GM06990 (cell line): ENCODE measurements at regions not wholly inside any gene's neighbourhood (a gene's known extent, or its start where the extent isn't known, plus 50 kb on each side); places are given as distances from the start of the nearest gene placed in this dataset.

Experiments
- DNase-seq: peaks from one replicate; pipeline ENCODE4 v3.0.0-alpha.2; 2011; ENCODE audit not compliant: insufficient read length; ENCODE audit errors: extremely low read depth
- H3K27me3 ChIP-seq: replicated peaks from 2 replicates; pipeline ENCODE4 v1.6.0; 2011; ENCODE audit warnings: low read length; ENCODE audit not compliant: control insufficient read depth, insufficient read depth
- H3K36me3 ChIP-seq: 2 replicates; pipeline ENCODE4 v1.5.1; 2011; ENCODE audit warnings: low read length; ENCODE audit not compliant: control insufficient read depth, insufficient read depth
- H3K4me3 ChIP-seq: replicated peaks from 2 replicates; pipeline ENCODE4 v1.5.1; 2011; ENCODE audit warnings: low read depth, mild to moderate bottlenecking, control low read depth, low read length
- TF ChIP-seq, protein P1 (sequence below): IDR thresholded peaks from 2 replicates; pipeline ENCODE4 v1.5.1; 2011; ENCODE audit warnings: low read length, control low read depth, mild to moderate bottlenecking, inconsistent platforms; ENCODE audit not compliant: insufficient read depth, poor library complexity, severe bottlenecking

DNA sequence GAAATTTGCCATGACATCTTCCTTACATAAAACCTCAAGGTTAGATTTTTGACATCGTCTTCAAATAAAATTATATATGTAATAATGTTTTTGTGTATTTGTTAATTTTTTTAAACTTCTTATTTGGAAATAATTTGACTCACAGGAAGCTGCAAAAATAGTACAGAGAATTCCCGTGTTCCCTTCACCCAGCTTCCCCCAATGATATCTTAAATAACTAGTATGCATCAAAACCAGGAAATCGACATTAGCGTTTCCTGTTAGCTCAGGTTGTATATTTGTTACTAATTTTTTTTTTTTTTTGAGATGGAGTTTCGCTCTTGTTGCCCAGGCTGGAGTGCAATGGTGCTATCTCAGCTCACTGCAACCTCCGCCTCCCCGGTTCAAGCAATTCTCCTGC is 86.3 kb upstream of the SPRY4 start:
- H3K36me3 ChIP-seq: no peaks in the 10 kb centered on the region
- H3K4me3 ChIP-seq: no peak overlapping the region
- TF ChIP-seq, protein P1, sequence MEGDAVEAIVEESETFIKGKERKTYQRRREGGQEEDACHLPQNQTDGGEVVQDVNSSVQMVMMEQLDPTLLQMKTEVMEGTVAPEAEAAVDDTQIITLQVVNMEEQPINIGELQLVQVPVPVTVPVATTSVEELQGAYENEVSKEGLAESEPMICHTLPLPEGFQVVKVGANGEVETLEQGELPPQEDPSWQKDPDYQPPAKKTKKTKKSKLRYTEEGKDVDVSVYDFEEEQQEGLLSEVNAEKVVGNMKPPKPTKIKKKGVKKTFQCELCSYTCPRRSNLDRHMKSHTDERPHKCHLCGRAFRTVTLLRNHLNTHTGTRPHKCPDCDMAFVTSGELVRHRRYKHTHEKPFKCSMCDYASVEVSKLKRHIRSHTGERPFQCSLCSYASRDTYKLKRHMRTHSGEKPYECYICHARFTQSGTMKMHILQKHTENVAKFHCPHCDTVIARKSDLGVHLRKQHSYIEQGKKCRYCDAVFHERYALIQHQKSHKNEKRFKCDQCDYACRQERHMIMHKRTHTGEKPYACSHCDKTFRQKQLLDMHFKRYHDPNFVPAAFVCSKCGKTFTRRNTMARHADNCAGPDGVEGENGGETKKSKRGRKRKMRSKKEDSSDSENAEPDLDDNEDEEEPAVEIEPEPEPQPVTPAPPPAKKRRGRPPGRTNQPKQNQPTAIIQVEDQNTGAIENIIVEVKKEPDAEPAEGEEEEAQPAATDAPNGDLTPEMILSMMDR: no peak
- DNase-seq: no peak
- H3K27me3 ChIP-seq: no peaks in the 10 kb centered on the region

DNA sequence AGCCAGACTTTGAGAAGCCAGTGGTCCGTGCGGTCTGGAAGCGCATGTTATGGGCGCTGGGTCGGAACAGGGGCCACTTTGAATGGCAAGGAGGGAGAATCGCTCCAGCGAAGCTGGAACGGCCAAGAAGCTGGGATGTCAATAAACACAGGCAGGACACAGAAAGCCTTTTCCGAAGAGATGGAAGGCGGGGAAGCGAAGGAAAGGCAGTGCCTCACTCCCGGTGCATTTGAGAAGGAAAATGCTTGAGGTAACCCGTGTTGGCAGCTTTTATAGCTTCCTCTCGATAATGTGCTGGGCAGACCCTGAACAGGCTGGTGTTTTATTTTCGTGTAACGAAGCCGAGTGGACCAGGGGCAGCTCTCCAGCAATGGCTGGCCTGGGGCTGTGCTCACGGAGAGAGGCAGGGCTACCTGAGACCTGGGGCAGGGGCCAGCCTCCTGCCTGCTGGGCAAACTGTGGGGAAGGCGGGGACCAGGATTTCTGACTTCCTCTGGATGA is 84.2 kb upstream of the SPRY4 start:
- Histone ChIP-seq H3K27me3 (no peaks in the 10 kb centered on the region), H3K36me3 (no peaks in the 10 kb centered on the region), H3K4me3 (no peak overlapping the region)
- no peak for DNase-seq
- TF ChIP-seq, protein P1: no peak

DNA sequence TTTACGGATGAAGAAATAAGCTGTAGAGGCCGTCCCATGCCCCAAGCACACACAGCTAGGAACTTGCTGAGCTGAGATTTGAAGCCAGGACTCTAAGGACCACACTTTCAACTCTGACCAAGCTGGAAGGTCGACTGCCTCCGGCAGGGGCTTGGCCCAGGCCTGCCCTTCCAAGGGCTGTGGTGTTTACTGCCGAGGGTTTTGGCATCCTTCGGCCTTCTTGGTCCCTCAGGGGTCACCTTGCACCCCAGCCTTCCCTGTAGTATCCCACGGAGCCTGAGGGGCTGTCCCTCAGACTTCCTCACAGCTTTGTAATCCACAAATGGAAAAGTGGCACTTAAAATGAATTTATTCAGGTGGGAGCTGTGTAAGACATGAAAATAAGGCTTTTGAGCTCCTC is 83.7 kb upstream of the SPRY4 start:
- Histone ChIP-seq H3K27me3 (no peaks in the 10 kb centered on the region), H3K36me3 (no peaks in the 10 kb centered on the region), H3K4me3 (no peak overlapping the region)
- no peak for DNase-seq
- TF ChIP-seq, protein P1: no peak

DNA sequence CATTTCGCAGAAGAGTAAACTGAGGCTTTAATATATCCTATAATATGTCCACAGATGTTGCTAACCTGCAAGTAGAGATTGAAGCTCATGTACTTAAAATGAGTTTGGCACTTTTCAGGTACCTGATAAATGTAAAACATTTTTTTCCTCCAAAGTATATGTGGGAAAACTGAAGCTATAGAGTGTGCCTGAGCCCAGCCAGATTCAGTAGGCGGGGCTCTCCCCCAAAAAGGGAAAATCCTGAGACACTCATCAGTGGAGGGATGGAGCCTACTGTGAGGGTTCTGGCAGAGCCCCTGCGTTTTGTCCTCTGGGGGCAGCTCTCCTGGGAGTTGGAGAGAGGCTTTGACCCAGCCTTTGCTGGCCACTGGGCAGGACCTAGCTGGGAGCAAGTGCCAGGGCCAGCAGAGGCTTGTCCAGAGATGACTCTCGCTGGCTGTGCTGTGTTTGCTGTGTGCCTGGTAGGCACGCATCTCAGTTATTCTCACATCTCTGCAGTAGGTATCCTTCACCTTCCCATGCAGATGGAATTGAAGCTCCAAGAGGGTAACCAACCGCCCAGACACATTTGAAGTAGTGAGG is 81.1 kb upstream of the SPRY4 start:
- Histone ChIP-seq H3K36me3 (no peaks in the 10 kb centered on the region), H3K27me3 (no peaks in the 10 kb centered on the region), H3K4me3 (no peak overlapping the region)
- TF ChIP-seq, protein P1: no peak
- no peak for DNase-seq

DNA sequence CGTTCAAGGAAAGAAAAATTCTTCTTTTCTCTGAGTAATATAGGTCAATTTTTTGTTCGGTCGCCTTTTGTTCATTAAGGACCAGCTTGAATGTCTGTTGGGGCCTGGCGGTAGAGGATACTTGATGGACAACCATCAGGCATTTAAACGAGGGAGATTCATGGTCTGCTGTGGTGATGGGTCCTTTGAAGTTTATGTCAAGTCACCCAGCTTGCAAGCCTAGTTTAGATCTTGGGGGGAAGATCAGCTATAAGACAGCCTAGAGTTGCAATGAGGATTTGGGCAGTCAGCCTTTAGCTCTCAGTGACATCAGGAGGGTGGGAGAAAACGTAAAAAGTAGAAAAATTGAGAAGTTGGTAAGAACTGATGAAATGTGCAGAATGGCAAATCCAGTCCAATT is 80.2 kb upstream of the SPRY4 start:
- no peaks in the 10 kb centered on the region for H3K27me3 ChIP-seq
- no peak for DNase-seq
- TF ChIP-seq, protein P1: no peak
- no peaks in the 10 kb centered on the region for H3K36me3 ChIP-seq
- H3K4me3 ChIP-seq: no peak overlapping the region

DNA sequence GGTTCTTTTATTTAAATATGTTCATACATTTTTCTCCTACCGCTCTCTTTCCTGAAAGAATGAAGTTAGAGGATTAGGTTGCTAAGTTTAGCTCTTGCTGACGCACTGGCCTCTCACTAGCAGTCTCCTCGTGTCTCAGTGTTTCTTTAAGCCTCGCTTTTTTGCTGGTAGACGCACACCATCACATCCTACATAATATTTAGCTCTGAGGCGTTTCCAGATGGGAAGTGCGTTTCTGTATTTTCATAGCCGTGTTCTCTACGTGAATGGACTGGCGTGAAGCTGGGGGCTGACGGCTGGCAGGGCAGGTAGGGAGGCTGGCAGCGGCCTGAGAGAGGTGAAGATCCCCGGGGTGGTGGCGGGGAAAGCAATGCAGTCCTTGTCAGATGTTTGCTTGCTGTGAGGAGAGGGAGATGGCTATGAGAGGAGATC is 79.2 kb upstream of the SPRY4 start:
- Histone ChIP-seq H3K36me3 (no peaks in the 10 kb centered on the region), H3K4me3 (no peak overlapping the region), H3K27me3 (no peaks in the 10 kb centered on the region)
- TF ChIP-seq, protein P1: no peak
- no peak for DNase-seq
